ENCODE measurements at regions not wholly inside any gene's neighbourhood (a gene's known extent, or its start where the extent isn't known, plus 50 kb on each side); places are given as distances from the start of the nearest gene placed in this dataset.

DNA sequence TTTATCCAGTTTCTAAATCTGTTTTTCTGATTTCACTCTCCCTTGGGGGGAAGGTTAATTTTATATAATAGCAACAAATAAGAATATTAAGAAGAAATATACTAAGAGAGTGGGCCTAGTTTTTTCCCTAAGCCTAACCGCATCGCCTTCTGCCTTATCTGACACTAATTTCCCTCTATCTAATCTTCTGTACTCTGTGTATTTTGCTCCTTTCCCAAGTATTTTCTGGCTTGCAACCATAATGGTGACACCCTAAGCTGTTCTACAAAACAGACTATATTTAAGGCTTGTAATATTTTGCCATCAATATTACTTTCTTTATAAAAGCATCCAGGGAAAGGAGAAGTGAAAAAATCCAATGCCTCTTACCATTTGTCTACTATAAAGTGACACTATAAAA, 1168.8 kb downstream of the GALC start:
- DNase-seq (ENCODE audit: low spot score): no peak
- TF ChIP-seq, protein P1, sequence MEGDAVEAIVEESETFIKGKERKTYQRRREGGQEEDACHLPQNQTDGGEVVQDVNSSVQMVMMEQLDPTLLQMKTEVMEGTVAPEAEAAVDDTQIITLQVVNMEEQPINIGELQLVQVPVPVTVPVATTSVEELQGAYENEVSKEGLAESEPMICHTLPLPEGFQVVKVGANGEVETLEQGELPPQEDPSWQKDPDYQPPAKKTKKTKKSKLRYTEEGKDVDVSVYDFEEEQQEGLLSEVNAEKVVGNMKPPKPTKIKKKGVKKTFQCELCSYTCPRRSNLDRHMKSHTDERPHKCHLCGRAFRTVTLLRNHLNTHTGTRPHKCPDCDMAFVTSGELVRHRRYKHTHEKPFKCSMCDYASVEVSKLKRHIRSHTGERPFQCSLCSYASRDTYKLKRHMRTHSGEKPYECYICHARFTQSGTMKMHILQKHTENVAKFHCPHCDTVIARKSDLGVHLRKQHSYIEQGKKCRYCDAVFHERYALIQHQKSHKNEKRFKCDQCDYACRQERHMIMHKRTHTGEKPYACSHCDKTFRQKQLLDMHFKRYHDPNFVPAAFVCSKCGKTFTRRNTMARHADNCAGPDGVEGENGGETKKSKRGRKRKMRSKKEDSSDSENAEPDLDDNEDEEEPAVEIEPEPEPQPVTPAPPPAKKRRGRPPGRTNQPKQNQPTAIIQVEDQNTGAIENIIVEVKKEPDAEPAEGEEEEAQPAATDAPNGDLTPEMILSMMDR (IDR thresholded peaks at IDR 0.05; ENCODE audit: extremely low read depth, missing control alignments): no peak

DNA sequence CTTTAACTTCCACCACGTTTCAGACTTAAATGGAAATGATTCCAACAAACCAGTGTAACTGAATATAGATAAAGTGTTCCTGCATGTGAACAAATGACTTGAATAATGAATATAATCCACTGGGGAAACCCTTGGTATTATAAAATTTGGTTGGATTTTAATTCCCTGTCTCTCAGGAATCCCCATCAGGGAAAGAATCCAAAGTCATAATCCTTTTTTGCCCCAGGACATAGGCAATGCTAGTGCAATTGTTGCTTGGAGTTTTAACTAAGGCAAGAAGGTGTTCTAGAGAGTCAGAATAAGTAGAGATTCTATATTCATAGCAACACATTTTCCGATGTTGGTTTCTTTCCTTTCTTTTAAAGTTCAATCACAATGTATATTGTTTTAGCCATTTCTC, 1169.4 kb downstream of the GALC start:
- no peak for DNase-seq (ENCODE audit: low spot score)
- TF ChIP-seq, protein P1 (IDR thresholded peaks at IDR 0.05; ENCODE audit: extremely low read depth, missing control alignments): no peak

DNA sequence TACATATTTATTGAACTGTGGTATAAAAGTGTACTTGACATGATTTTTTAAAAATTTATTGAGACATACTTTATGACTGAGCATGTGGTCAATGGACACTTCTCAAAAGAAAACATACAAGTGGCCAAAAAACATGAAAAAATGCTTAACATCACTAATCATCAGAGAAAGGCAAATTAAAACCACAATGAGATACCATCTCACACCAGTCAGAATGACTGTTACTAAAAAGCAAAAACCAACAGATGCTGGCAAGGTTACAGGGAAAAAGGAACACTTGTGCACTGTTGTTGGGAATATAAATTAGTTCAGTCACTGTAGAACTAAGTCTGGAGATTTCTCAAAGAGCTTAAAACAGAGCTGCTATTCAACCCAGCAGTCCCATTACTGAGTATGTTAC, 1177.6 kb downstream of the GALC start:
- TF ChIP-seq, protein P1 (IDR thresholded peaks at IDR 0.05; ENCODE audit: extremely low read depth, missing control alignments): no peak
- no peak for DNase-seq (ENCODE audit: low spot score)

GRCh38 chr14:86802726-86803125, 1190.3 kb downstream of the GALC start:
- no peak for DNase-seq (ENCODE audit: low spot score)
- TF ChIP-seq, protein P1 (IDR thresholded peaks at IDR 0.05; ENCODE audit: extremely low read depth, missing control alignments): no peak

DNA sequence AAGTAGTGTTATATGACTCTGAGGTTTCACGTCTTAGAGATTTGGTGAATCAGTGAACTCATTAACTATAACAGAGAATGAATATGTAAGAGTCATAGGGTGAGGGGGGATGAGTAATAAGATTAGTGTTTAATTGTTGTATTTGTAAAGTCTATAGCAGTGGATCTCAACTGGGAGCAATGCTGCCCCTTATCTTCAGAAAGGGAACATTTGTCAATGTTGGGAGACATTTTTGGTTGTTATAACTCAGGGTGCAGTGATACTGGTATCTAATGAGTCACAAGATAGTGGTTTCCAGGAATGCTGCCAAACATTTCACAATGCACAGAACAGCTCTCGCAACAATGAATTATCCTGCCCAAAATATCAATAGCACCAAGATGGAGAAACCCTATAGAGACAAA, 1193.7 kb downstream of the GALC start:
- TF ChIP-seq, protein P1 (IDR thresholded peaks at IDR 0.05; ENCODE audit: extremely low read depth, missing control alignments): no peak
- no peak for DNase-seq (ENCODE audit: low spot score)

- TF ChIP-seq, protein P1 (IDR thresholded peaks at IDR 0.05; ENCODE audit: extremely low read depth, missing control alignments): no peak
- DNase-seq (ENCODE audit: low spot score): no peak
Observed at GRCh38 chr14:86798330-86798729, 1194.7 kb downstream of the GALC start.

DNA sequence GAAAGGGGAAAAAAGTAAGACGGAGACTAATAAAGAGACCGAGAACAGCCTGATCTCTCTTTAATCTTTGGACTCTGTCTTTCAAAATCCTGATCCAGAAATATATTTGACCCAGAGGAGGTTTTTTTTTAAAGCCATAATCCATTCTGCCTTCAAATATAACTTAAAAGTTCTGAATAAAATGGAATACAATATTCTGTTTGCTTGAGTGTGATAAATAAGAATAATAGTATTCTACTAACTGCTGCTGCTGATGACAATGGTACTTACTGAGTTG, 1196.0 kb downstream of the GALC start:
- TF ChIP-seq, protein P1 (IDR thresholded peaks at IDR 0.05; ENCODE audit: extremely low read depth, missing control alignments): no peak
- no peak for DNase-seq (ENCODE audit: low spot score)
